ENCODE measurements at regions not wholly inside any gene's neighbourhood (a gene's known extent, or its start where the extent isn't known, plus 50 kb on each side); places are given as distances from the start of the nearest gene placed in this dataset.

GRCh38 chr6:40038626-40039025 is 104.4 kb upstream of the MOCS1 start:
- Histone ChIP-seq H3K9me3 (replicated peaks in 1 of 11) (peaks cover 19 to 28% (median 25%) of the 10 kb centered on the region in 11 experiments), H4K20me1 (no peaks in the 10 kb centered on the region), H3K4me3 (no peak overlapping the region), H3K27ac (no peak overlapping the region), H3K4me2 (peak overlapping the region in 3 of 11 experiments; percentile 27 to 62 (median 51); a peak in 3 of 22 replicates), H3K4me1 (peaks cover 0 to 23% (median 8%) of the 10 kb centered on the region in 10 experiments; a peak in 9 of 20 replicates), H3K27me3 (no peaks in the 10 kb centered on the region), H3K36me3 (no peaks in the 10 kb centered on the region), H3K9ac (no peak overlapping the region)
- no peak for TF ChIP-seq Cebpa-rat (IDR thresholded peaks at IDR 0.05)

DNA sequence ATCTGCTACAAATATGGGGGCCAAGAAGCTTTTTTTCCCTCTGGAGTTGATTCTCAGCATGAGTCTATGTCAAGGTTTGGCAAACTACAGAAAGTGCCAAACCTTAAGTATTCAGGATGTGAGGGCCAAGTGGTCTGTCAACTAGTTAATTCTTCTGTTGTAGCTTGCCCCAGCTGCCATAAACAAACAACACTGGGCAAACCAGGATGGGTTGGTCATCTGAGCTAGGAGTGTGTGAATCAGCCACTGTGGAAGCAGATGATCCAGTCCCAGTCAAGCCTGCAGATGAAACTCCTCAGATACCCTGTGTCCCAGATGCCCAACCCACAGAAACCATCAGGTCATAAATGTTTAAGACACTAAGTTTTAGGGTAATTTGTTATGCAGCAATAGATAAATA is 103.0 kb upstream of the MOCS1 start:
- no peak overlapping the region for H3K27ac ChIP-seq
- H3K4me1 ChIP-seq: peaks cover 0 to 18% (median 5%) of the 10 kb centered on the region in 10 experiments; a peak in 9 of 20 replicates
- H3K27me3 ChIP-seq: no peaks in the 10 kb centered on the region
- no peak overlapping the region for H3K4me2 ChIP-seq
- H3K4me3 ChIP-seq: no peak overlapping the region
- no peak overlapping the region for H3K9ac ChIP-seq
- H4K20me1 ChIP-seq: no peaks in the 10 kb centered on the region
- H3K9me3 ChIP-seq (replicated peaks in 1 of 11): peaks cover 14 to 25% (median 21%) of the 10 kb centered on the region in 11 experiments
- TF ChIP-seq Cebpa-rat (IDR thresholded peaks at IDR 0.05): no peak
- no peaks in the 10 kb centered on the region for H3K36me3 ChIP-seq

DNA sequence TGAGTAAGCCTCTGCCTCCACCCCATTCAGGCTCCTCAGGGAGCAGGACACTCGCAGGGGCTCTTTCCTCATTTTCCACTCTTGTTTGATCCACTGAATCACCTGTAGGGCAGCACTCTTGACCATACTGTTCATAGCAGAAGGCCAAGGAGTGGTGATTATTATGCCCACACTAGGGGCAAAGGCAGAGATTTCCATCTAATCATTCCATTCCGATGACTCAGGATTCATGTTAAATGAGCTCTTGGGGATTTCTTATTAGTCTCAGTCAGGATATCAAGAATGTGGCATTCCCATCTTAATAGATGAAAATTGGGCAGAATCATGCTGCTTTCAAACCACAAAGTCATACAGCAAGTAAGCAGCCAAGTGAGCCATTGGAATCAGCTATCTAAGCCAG is 101.9 kb upstream of the MOCS1 start:
- H3K4me1 ChIP-seq: peaks cover 0 to 11% (median 0%) of the 10 kb centered on the region in 10 experiments; a peak in 5 of 20 replicates
- no peaks in the 10 kb centered on the region for H3K27me3 ChIP-seq
- H3K36me3 ChIP-seq: no peaks in the 10 kb centered on the region
- H4K20me1 ChIP-seq: no peaks in the 10 kb centered on the region
- H3K27ac ChIP-seq: no peak overlapping the region
- no peak overlapping the region for H3K4me2 ChIP-seq
- H3K9ac ChIP-seq: no peak overlapping the region
- TF ChIP-seq Cebpa-rat (IDR thresholded peaks at IDR 0.05): no peak
- H3K9me3 ChIP-seq (replicated peaks in 1 of 11): peaks cover 3 to 17% (median 11%) of the 10 kb centered on the region in 11 experiments
- no peak overlapping the region for H3K4me3 ChIP-seq

GRCh38 chr6:40028449-40028848 is 94.2 kb upstream of the MOCS1 start:
- no peak for TF ChIP-seq Cebpa-rat (IDR thresholded peaks at IDR 0.05)
- H3K36me3 ChIP-seq: no peaks in the 10 kb centered on the region
- H3K27me3 ChIP-seq: no peaks in the 10 kb centered on the region
- H3K4me1 ChIP-seq: no peaks in the 10 kb centered on the region
- H3K27ac ChIP-seq: no peak overlapping the region
- no peak overlapping the region for H3K4me2 ChIP-seq
- peaks cover 0 to 7% (median 0%) of the 10 kb centered on the region in 11 experiments; a peak in 2 of 22 replicates for H3K9me3 ChIP-seq (replicated peaks in 1 of 11)
- H3K4me3 ChIP-seq: no peak overlapping the region
- H4K20me1 ChIP-seq: no peaks in the 10 kb centered on the region
- H3K9ac ChIP-seq: no peak overlapping the region

- Histone ChIP-seq H3K9me3 (replicated peaks in 1 of 11) (peaks cover 11 to 30% (median 24%) of the 10 kb centered on the region in 11 experiments), H3K4me3 (no peak overlapping the region), H3K4me2 (no peak overlapping the region), H3K27me3 (no peaks in the 10 kb centered on the region), H3K4me1 (no peaks in the 10 kb centered on the region), H3K27ac (no peak overlapping the region), H3K9ac (no peak overlapping the region), H4K20me1 (no peaks in the 10 kb centered on the region), H3K36me3 (no peaks in the 10 kb centered on the region)
- TF ChIP-seq Cebpa-rat (IDR thresholded peaks at IDR 0.05): no peak
These were observed 88.6 kb upstream of the MOCS1 start for GRCh38 chr6:40022867-40023266.

GRCh38 chr6:40020166-40020565 is 85.9 kb upstream of the MOCS1 start:
- H3K4me2 ChIP-seq: no peak overlapping the region
- H3K9me3 ChIP-seq (replicated peaks in 1 of 11): peaks cover 31 to 52% (median 39%) of the 10 kb centered on the region in 11 experiments
- no peak overlapping the region for H3K27ac ChIP-seq
- H4K20me1 ChIP-seq: no peaks in the 10 kb centered on the region
- H3K4me1 ChIP-seq: no peaks in the 10 kb centered on the region
- no peaks in the 10 kb centered on the region for H3K27me3 ChIP-seq
- no peak for TF ChIP-seq Cebpa-rat (IDR thresholded peaks at IDR 0.05)
- no peak overlapping the region for H3K9ac ChIP-seq
- no peak overlapping the region for H3K4me3 ChIP-seq
- H3K36me3 ChIP-seq: no peaks in the 10 kb centered on the region

- no peaks in the 10 kb centered on the region for H3K4me1 ChIP-seq
- H4K20me1 ChIP-seq: no peaks in the 10 kb centered on the region
- no peak overlapping the region for H3K4me3 ChIP-seq
- H3K27me3 ChIP-seq: no peaks in the 10 kb centered on the region
- H3K4me2 ChIP-seq: no peak overlapping the region
- H3K9ac ChIP-seq: no peak overlapping the region
- H3K9me3 ChIP-seq (replicated peaks in 1 of 11): peaks cover 32 to 55% (median 39%) of the 10 kb centered on the region in 11 experiments
- no peak overlapping the region for H3K27ac ChIP-seq
- H3K36me3 ChIP-seq: no peaks in the 10 kb centered on the region
- TF ChIP-seq Cebpa-rat (IDR thresholded peaks at IDR 0.05): no peak
These were observed 81.3 kb upstream of the MOCS1 start for GRCh38 chr6:40015530-40015929.

DNA sequence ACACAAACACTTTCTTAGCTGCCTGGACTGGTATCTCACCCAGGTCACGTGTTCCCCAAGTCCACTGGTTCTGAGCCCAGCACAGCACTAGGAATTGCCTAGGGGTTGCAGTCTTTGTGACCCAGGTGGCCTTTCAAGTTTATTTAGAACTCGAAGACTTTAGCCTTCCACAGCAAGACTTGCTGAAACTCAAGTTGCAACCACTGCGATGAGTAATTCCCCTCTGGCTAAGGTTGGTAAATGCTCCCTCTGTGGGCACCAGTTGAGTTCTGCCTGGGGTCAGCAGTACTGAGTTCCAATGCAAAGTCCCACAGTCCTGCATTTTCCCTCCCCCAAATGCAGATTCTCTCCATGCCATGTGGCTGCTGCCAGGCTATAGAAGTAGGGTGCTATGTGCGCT is 77.6 kb upstream of the MOCS1 start:
- no peaks in the 10 kb centered on the region for H3K36me3 ChIP-seq
- no peak for TF ChIP-seq Cebpa-rat (IDR thresholded peaks at IDR 0.05)
- no peak overlapping the region for H3K4me3 ChIP-seq
- no peak overlapping the region for H3K9ac ChIP-seq
- no peaks in the 10 kb centered on the region for H3K27me3 ChIP-seq
- H3K27ac ChIP-seq: no peak overlapping the region
- no peaks in the 10 kb centered on the region for H3K4me1 ChIP-seq
- H3K9me3 ChIP-seq (replicated peaks in 1 of 11): peaks cover 11 to 29% (median 20%) of the 10 kb centered on the region in 11 experiments
- H3K4me2 ChIP-seq: no peak overlapping the region
- H4K20me1 ChIP-seq: no peaks in the 10 kb centered on the region

DNA sequence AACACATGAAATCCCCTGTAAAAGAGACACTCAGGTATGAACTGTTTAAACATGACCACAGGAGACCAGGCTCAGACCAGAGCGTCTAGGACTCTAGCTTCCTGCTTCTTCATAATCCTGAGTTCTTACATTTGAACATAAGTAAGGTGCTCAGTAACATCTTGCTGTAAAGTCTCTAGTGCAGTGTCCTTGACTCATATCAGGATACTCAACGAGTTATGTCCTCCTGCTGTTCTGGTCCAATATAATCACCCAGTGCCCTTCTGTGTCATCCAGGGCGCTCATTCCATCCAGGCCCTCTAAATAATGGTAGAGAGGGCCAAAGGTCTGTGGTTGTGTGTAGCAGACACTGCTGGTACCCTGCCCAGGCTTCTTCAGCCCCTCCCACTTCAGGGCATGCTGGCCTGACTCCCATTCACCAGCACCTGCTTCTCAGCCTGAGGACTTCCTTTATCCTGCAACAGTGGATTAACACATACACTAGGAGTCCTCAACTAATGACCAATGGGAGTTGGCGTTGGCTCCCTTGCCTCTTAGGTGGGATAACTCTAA is 66.8 kb upstream of the MOCS1 start:
- no peak overlapping the region for H3K4me2 ChIP-seq
- H3K27me3 ChIP-seq: no peaks in the 10 kb centered on the region
- H4K20me1 ChIP-seq: no peaks in the 10 kb centered on the region
- H3K4me3 ChIP-seq: no peak overlapping the region
- H3K9me3 ChIP-seq (replicated peaks in 1 of 11): peaks cover 57 to 83% (median 68%) of the 10 kb centered on the region in 11 experiments
- H3K9ac ChIP-seq: no peak overlapping the region
- H3K4me1 ChIP-seq: no peaks in the 10 kb centered on the region
- H3K36me3 ChIP-seq: no peaks in the 10 kb centered on the region
- H3K27ac ChIP-seq: no peak overlapping the region
- no peak for TF ChIP-seq Cebpa-rat (IDR thresholded peaks at IDR 0.05)

All from BLaER1 treated with 17β-estradiol and CSF1 and Interleukin-3, amounts not matched to agents 10 nM and 100 nM (cell line).